BLaER1 (cell line): ENCODE measurements at regions not wholly inside any gene's neighbourhood (a gene's known extent, or its start where the extent isn't known, plus 50 kb on each side); places are given as distances from the start of the nearest gene placed in this dataset.
"Not testable (repeated sequence)": the region's sequence is repeated elsewhere in the genome, so short reads cannot be mapped to it uniquely, and the experiment has no call there.

Experiments
- H3K27ac ChIP-seq: shearing (Covaris generic); formaldehyde crosslinking; 2 replicates; pipeline ENCODE4 v1.8.1; 2022
- H3K27me3 ChIP-seq: shearing (Covaris generic); formaldehyde crosslinking; 2 replicates; pipeline ENCODE4 v1.8.1; 2022
- H3K36me3 ChIP-seq: shearing (Covaris generic); formaldehyde crosslinking; 2 replicates; pipeline ENCODE4 v1.8.1; 2022
- H3K4me1 ChIP-seq: shearing (Covaris generic); formaldehyde crosslinking; 2 replicates; pipeline ENCODE4 v1.8.1; 2022
- H3K4me2 ChIP-seq: shearing (Covaris generic); formaldehyde crosslinking; 2 replicates; pipeline ENCODE4 v1.8.1; 2022
- H3K4me3 ChIP-seq: shearing (Covaris generic); formaldehyde crosslinking; 2 replicates; pipeline ENCODE4 v1.8.1; 2022
- H3K9ac ChIP-seq: shearing (Covaris generic); formaldehyde crosslinking; 2 replicates; pipeline ENCODE4 v1.8.1; 2022
- H3K9me3 ChIP-seq: shearing (Covaris generic); formaldehyde crosslinking; 2 replicates; pipeline ENCODE4 v1.8.1; 2022
- H4K20me1 ChIP-seq: shearing (Covaris generic); formaldehyde crosslinking; 2 replicates; pipeline ENCODE4 v1.8.1; 2022
- Cebpa-rat ChIP-seq: shearing (Covaris generic); IDR thresholded peaks from 2 replicates; pipeline ENCODE4 v1.8.1; 2022

DNA sequence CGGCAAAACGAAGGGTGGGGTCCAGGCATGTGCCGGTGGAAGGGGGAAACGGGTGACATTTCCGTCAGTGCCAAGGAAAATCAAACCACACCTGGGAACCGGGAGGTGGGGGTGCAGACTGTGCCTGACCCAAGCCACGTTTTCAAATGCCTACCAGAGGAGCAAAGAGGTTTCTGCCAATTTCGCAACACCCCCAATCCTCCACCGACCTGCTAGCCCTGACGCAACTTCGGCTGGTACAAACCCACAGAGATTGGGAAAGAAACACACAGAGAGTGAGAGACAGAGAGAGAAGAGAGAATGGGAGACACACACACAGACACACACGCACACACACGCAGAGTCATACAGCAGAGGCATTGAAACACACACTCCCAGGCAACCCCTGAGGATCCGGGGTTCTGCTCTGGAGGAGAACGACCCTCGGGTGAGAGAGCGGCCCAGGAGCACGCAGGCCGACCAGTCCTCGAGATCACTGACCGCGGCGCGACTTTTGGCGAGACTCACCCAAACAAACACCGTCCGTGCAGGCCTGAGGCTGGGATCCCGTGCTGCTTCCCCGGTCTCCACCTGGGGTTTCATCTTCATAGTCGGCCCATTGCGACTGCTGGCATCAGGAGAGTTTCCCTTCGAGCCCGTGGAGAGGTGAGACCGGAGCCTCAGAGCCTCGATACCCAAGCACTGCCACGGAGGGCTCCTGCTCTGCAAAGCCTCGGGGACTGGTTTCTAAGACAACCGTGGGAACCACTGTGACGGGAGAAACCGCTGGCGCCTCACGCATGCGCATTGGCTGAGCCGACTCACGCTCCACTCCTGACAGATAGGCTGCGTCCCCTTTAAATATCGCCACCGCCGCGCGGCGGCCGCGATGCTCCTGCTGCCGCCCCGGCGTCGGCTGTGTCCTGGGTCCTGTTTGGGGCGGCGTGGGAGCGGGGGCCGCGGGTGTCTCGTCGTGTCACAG, 697.9 kb upstream of the TPTE start:
- H3K9ac ChIP-seq, H3K4me2 ChIP-seq, H3K27ac ChIP-seq, H3K4me3 ChIP-seq, H3K4me1 ChIP-seq, H3K9me3 ChIP-seq, H3K36me3 ChIP-seq, H3K27me3 ChIP-seq, H4K20me1 ChIP-seq: not testable (repeated sequence)

DNA sequence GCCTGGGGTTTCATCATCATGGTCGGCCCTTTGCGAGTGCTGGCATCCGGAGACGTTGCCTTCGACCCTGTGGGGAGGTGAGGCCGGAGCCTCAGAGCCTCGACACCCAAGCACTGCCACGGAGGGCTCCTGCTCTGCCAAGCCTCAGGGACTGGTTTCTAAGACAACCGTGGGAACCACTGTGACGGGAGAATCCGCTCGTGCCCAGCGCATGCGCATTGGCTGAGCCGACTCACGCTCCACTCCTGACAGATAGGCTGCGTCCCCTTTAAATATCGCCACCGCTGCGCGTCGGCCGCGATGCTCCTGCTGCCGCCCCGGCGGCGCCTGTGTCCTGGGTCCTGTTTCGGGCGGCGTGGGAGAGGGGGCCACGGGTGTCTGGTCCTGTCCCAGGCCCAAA, 690.6 kb upstream of the TPTE start:
- H3K4me1 ChIP-seq, H3K9ac ChIP-seq, H3K4me2 ChIP-seq, H3K4me3 ChIP-seq, H4K20me1 ChIP-seq, H3K9me3 ChIP-seq, H3K27me3 ChIP-seq, H3K27ac ChIP-seq, H3K36me3 ChIP-seq: not testable (repeated sequence)

DNA sequence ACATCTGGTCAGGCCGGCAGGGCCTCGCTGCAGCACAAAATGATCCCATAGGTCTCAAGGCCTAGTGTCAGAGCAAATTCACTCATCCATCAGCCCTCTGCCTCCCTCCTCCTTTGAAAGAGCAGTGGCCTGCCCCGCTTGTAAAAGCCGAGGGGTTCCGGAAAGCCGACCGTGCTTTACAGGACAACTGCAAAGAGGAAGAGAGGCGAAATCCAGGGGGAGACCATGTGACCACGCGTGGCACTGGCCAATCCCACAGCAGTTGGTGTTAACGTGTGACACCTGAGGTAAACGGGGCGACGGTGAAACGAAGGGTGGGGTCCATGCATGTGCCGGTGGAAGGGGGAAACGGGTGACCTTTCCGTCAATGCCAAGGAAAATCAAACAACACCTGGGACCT, 688.6 kb upstream of the TPTE start:
- H3K27ac ChIP-seq, H3K36me3 ChIP-seq, H3K27me3 ChIP-seq, H3K9ac ChIP-seq, H3K4me3 ChIP-seq, H3K4me1 ChIP-seq, H4K20me1 ChIP-seq, H3K4me2 ChIP-seq: not testable (repeated sequence)
- H3K9me3 ChIP-seq = peaks cover 15% of the 10 kb centered on the region

DNA sequence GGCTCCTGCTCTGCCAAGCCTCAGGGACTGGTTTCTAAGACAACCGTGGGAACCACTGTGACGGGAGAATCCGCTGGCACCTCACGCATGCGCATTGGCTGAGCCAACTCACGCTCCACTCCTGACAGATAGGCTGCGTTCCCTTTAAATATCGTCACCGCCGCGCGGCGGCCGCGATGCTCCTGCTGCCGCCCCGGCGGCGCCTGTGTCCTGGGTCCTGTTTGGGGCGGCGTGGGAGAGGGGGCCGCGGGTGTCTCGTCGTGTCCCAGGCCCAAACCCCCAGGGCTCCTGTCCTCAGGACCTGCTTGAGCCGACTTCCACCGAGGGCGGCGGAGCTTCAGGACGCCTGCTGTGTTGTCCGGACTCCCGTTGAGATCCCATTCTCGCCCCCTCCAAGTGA, 684.8 kb upstream of the TPTE start:
- H3K4me3 ChIP-seq, H3K27ac ChIP-seq, H3K4me1 ChIP-seq, H3K36me3 ChIP-seq, H3K9ac ChIP-seq, H4K20me1 ChIP-seq, H3K27me3 ChIP-seq, H3K4me2 ChIP-seq: not testable (repeated sequence)
- peaks cover 34% of the 10 kb centered on the region for H3K9me3 ChIP-seq

DNA sequence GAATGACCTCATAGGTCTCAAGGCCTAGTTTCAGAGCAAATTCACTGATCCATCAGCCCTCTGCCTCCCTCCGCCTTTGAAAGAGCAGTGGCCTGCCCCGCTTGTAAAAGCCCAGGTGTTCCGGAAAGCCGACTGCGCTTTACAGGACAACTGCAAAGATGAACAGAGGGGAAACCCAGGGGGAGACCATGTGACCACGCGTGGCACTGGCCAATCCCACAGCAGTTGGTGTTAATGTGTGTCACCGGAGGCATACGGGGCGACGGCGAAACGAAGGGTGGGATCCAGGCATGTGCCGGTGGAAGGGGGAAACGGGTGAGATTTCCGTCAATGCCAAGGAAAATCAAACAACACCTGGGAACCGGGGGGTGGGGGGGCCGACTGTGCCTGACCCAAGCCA, 684.4 kb upstream of the TPTE start:
- H3K9ac ChIP-seq, H3K4me3 ChIP-seq, H4K20me1 ChIP-seq, H3K4me2 ChIP-seq, H3K27me3 ChIP-seq, H3K27ac ChIP-seq, H3K4me1 ChIP-seq, H3K36me3 ChIP-seq: not testable (repeated sequence)
- peaks cover 34% of the 10 kb centered on the region for H3K9me3 ChIP-seq

DNA sequence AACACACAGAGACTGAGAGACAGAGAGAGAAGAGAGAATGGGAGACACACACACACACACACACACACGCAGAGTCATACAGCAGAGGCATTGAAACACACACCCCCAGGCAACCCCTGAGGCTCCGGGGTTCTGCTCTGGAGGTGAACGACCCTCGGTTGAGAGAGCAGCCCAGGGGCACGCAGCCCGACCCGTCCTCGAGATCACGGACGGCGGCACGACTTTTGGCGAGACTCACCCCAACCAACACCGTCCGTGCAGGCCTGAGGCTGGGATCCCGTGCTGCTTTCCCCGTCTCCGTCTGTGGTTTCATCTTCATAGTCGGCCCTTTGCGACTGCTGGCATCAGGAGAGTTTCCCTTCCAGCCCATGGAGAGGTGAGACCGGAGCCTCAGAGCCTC, 683.9 kb upstream of the TPTE start:
- H4K20me1 ChIP-seq, H3K4me3 ChIP-seq, H3K9ac ChIP-seq, H3K4me1 ChIP-seq, H3K4me2 ChIP-seq, H3K27me3 ChIP-seq, H3K27ac ChIP-seq, H3K36me3 ChIP-seq: not testable (repeated sequence)
- H3K9me3 ChIP-seq = peaks cover 34% of the 10 kb centered on the region

DNA sequence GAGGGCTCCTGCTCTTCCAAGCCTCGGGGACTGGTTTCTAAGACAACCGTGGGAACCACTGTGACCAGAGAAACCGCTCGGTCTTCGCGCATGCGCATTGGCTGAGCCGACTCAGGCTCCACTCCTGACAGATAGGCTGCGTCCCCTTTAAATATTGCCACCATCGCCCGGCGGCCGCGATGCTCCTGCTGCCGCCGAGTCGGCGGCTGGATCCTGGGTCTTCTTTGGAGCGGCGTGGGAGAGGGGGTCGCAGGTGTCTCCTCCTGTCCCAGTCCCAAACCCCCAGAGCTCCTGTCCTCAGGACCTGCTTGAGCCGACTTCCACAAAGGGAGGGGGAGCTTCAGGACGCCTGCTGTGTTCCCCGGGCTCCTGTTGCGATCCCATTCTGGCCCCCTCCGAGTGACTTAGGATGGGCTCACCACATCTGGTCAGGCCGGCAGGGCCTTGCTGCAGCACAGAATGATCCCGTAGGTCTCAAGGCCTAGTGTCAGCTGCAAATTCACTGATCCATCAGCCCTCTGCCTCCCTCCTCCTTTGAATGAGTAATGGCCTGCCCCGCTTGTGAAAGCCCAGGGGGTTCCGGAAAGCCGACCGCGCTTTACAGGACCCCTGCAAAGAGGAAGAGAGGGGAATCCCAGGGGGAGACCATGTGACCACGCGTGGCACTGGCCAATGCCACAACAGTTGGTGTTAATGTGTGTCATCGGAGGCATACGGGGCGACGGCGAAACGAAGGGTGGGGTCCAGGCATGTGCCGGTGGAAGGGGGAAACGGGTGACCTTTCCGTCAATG, 683.2 kb upstream of the TPTE start:
- no peaks in the 10 kb centered on the region for H3K27me3 ChIP-seq
- H3K4me3 ChIP-seq = no peak overlapping the region
- no peaks in the 10 kb centered on the region for H3K36me3 ChIP-seq
- H3K4me1 ChIP-seq = no peaks in the 10 kb centered on the region
- H3K27ac ChIP-seq = no peak overlapping the region
- no peak for TF ChIP-seq Cebpa-rat
- H4K20me1 ChIP-seq = no peaks in the 10 kb centered on the region
- no peak overlapping the region for H3K4me2 ChIP-seq
- H3K9me3 ChIP-seq = peaks cover 30% of the 10 kb centered on the region
- no peak overlapping the region for H3K9ac ChIP-seq

DNA sequence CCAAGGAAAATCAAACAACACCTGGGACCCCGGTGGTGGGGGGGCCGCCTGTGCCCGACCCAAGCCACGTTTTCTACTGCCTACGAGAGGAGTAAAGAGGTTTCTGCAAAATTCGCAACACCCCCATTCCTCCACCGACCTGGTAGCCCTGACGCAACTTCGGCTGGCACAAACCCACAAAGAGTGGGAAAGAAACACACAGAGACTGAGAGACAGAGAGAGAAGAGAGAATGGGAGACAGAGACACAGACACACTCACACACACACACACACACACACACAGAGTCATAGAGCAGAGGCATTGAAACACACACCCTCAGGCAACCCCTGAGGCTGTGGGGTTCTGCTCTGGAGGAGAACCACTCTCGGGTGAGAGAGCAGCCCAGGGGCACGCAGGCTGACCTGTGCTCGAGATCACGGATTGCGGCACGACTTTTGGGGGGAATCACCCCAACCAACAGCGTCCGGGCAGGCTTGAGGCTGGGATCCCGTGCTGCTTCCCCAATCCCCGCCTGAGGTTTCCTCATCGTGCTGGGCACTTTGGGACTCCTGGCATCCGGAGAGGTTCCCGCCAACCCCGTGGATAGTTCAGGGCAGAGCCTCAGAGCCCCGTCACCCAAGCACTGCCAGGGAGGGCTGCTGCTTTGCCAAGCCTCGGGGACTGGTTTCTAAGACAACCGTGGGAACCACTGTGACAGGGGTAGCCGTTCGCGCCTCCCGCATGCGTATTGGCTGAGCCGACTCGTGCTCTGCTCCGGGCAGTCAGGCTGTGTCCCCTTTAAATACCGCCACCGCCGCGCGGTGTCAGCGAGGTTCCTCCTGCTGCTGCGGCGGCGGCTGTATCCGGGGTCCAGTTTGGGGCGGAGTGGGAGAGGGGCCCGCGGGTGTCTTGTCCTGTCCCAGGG, 682.4 kb upstream of the TPTE start:
- Histone ChIP-seq H3K36me3 (no peaks in the 10 kb centered on the region), H3K4me2 (no peak overlapping the region), H4K20me1 (no peaks in the 10 kb centered on the region), H3K4me3 (no peak overlapping the region), H3K27me3 (no peaks in the 10 kb centered on the region), H3K9ac (no peak overlapping the region), H3K27ac (no peak overlapping the region), H3K4me1 (no peaks in the 10 kb centered on the region), H3K9me3 (peaks cover 30% of the 10 kb centered on the region)
- TF ChIP-seq Cebpa-rat = no peak

DNA sequence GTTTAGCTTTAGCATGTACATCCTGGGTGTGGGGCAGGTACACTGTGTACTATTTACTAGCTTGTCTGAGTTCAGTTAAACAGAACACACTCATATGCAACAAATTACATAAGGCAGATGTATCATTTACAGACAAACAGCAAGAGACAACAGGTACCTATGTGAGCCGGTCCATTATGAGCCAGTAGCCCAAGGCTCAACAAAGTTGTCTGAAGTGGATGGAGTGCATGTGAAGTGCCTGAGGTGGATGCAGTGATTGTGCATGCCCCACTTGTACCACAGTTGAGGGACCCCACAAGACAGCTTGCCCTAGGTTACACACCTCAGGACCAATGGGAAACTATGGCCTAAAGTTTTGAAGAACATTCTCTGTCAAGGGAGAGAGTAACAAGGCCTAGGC, 677.3 kb upstream of the TPTE start:
- H3K27ac ChIP-seq, H3K9me3 ChIP-seq, H4K20me1 ChIP-seq, H3K27me3 ChIP-seq, H3K36me3 ChIP-seq, H3K9ac ChIP-seq, H3K4me1 ChIP-seq, H3K4me3 ChIP-seq, H3K4me2 ChIP-seq: not testable (repeated sequence)

DNA sequence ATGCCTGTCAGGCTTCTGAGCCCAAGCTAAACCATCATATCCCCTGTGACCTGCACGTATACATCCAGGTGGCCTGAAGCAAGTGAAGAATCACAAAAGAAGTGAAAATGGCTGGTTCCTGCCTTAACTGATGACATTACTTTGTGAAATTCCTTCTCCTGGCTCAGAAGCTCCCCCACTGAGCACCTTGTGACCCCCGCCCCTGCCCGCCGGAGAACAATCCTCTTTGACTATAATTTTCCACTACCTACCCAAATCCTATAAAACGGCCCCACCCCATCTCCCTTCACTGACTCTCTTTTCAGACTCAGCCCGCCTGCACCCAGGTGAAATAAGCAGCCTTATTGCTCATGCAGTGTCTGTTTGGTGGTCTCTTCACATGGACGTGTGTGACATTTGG, 673.9 kb upstream of the TPTE start:
- H3K4me3 ChIP-seq, H3K9me3 ChIP-seq, H4K20me1 ChIP-seq, H3K36me3 ChIP-seq, H3K4me1 ChIP-seq, H3K27ac ChIP-seq, H3K27me3 ChIP-seq, H3K9ac ChIP-seq, H3K4me2 ChIP-seq: not testable (repeated sequence)

DNA sequence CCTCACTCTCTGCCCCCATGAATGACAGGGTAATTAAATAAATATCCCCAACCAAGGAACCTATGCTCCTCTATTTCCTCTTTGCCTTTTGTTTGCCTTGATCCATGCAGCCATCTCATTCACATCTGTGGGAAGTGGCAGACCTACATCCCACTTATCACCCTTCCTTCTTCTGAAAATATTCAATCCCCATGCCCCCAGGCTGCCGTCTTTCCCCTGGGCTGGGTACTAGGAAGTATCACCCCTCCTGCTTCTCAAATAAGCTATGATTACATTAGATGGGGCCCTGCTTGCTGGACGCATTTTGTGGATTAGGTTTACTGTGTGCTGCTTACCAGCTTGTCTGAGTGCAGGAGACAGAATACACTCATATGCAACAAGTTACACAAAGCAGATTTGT, 670.2 kb upstream of the TPTE start:
- H3K9ac ChIP-seq, H3K27ac ChIP-seq, H3K36me3 ChIP-seq, H3K4me3 ChIP-seq, H4K20me1 ChIP-seq, H3K9me3 ChIP-seq, H3K4me2 ChIP-seq, H3K27me3 ChIP-seq, H3K4me1 ChIP-seq: not testable (repeated sequence)

DNA sequence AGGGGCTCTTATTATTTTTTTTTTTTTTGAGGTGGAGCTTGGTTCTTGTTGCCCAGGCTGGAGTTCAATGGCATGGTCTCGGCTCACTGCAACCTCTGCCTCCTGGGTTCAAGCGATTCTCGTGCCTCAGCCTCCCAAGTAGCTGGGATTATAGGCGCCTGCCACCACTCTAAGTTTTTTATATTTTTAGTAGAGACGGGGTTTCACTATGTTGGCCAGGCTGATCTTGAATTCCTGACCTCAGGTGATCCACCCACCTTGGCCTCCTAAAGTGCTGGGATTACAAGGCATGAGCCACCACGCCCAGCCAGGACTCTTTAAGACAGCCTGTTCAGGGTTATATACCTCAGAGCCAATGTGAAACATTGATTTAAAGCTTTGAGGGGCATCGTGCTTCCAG, 669.7 kb upstream of the TPTE start:
- H3K9me3 ChIP-seq, H3K27me3 ChIP-seq, H3K9ac ChIP-seq, H4K20me1 ChIP-seq, H3K4me3 ChIP-seq, H3K4me2 ChIP-seq, H3K4me1 ChIP-seq, H3K36me3 ChIP-seq, H3K27ac ChIP-seq: not testable (repeated sequence)

DNA sequence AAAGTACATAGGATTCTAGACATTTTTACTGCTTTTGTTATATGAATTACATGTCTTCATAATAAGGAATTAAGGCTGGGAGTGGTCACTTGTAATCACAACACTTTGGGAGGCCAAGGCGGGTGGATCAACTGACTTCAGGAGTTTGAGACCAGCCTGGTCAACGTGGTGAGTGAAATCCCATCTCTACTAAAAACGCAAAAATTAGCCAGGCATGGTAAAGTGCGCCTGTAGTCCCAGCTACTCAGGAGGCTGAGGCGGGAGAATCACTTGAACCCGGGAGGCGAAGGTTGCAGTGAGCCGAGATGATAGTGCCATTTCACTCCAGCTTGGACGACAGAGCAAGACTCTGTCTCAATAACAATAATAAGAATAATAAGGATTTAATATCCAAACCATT, 663.8 kb upstream of the TPTE start:
- H3K4me3 ChIP-seq, H3K9me3 ChIP-seq, H3K4me1 ChIP-seq, H3K27ac ChIP-seq, H3K36me3 ChIP-seq, H3K4me2 ChIP-seq, H3K27me3 ChIP-seq, H3K9ac ChIP-seq, H4K20me1 ChIP-seq: not testable (repeated sequence)

DNA sequence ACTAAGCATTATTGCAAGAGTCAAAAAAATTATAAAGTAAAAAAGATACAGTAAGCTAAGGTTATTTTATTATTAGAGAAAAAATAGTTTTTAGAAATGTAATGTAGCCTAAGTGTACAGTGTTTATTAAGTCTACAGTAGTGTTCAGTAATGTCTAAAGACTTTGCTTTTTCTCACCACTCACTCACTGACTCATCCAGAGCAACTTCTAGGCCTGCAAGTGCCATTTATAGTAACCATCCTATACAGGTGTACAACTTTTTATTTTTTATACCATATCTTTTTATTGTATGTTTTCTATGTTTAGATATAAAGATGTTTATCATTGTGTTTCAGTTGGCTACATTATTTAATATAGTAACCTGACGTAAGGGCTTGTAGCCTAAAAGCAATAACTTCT, 661.5 kb upstream of the TPTE start:
- not testable (repeated sequence) for H3K4me1 ChIP-seq, H3K9ac ChIP-seq, H3K4me3 ChIP-seq, H3K36me3 ChIP-seq, H3K4me2 ChIP-seq, H3K27ac ChIP-seq, H4K20me1 ChIP-seq, H3K27me3 ChIP-seq
- peaks cover 27% of the 10 kb centered on the region for H3K9me3 ChIP-seq
